SK-N-SH (cell line): ENCODE measurements at regions not wholly inside any gene's neighbourhood (a gene's known extent, or its start where the extent isn't known, plus 50 kb on each side); places are given as distances from the start of the nearest gene placed in this dataset.
"Not testable (repeated sequence)": the region's sequence is repeated elsewhere in the genome, so short reads cannot be mapped to it uniquely, and the experiment has no call there.

Source experiments
- CTCF ChIA-PET: fragments of 300-600, 350-600 bp; formaldehyde crosslinking; extraction: SDS; loops from one replicate; lab custom pipeline; 2021; lab: Yijun Ruan, JAX
- POLR2A ChIA-PET: fragments of 350-600 bp; sonication (Branson Sonifier 250); formaldehyde crosslinking; extraction: SDS; loops from one replicate; lab custom pipeline; 2020; ENCODE audit warnings: antibody characterized with exemption, inconsistent platforms; lab: Yijun Ruan, JAX
- DNase-seq: peaks from one replicate; pipeline ENCODE4 v3.0.0; 2012
- H2AFZ ChIP-seq: fragments of 200-600 bp; sonication (generic); 2 replicates; pipeline ENCODE4 v1.8.1; 2016; ENCODE audit warnings: antibody characterized with exemption, mild to moderate bottlenecking, low read depth
- H3F3A ChIP-seq: fragments of 200-600 bp; sonication (generic); replicated peaks from 2 replicates; pipeline ENCODE3; 2016; ENCODE audit warnings: antibody characterized with exemption, mild to moderate bottlenecking; ENCODE audit not compliant: insufficient read depth
- H3K27ac ChIP-seq, 2 experiments: fragments of 200-500 bp in 1 of 2; fragments of 200-600 bp in 1 of 2; sonication (Bioruptor generic) in 1 of 2; sonication (generic), shearing (Covaris generic) in 1 of 2; 2 replicates each; pipeline versions ENCODE4 v1.5.1 to v1.6.1; 2014 to 2016; ENCODE audit warnings: low read depth in 2 of 2, inconsistent platforms in 1 of 2, low read length in 1 of 2, mild to moderate bottlenecking in 1 of 2, mixed read lengths in 1 of 2
- H3K27me3 ChIP-seq: fragments of 200-600 bp; sonication (generic), shearing (Covaris generic); 2 replicates; pipeline ENCODE4 v1.6.1; 2016; ENCODE audit warnings: mixed run types; ENCODE audit not compliant: insufficient read depth
- H3K36me3 ChIP-seq, 2 experiments: fragments of 200-500 bp in 1 of 2; fragments of 200-600 bp in 1 of 2; sonication (Bioruptor generic) in 1 of 2; sonication (generic) in 1 of 2; replicated peaks in 1 of 2; 2 replicates each; pipeline versions ENCODE3 to v1.5.1; 2014 to 2016; ENCODE audit warnings: low read length in 1 of 2, mild to moderate bottlenecking in 1 of 2; ENCODE audit not compliant: insufficient read depth in 2 of 2, control insufficient read depth in 1 of 2
- H3K4me1 ChIP-seq, 2 experiments: fragments of 200-500 bp in 1 of 2; fragments of 200-600 bp in 1 of 2; sonication (Bioruptor generic) in 1 of 2; sonication (generic), shearing (Covaris generic) in 1 of 2; 2 replicates each; pipeline versions ENCODE4 v1.5.1 to v1.6.1; 2014 to 2016; ENCODE audit warnings: low read depth in 1 of 2, low read length in 1 of 2, mixed run types in 1 of 2; ENCODE audit not compliant: insufficient read depth in 2 of 2, control insufficient read depth in 1 of 2
- H3K4me2 ChIP-seq: fragments of 200-600 bp; sonication (generic), shearing (Covaris generic); 2 replicates; pipeline ENCODE4 v1.6.1; 2017; ENCODE audit warnings: mixed run types
- H3K4me3 ChIP-seq, 2 experiments: fragments of 200-500 bp in 1 of 2; fragments of 200-600 bp in 1 of 2; sonication (Bioruptor generic) in 1 of 2; sonication (generic), shearing (Covaris generic) in 1 of 2; 2 replicates each; pipeline versions ENCODE4 v1.5.1 to v1.8.1; 2014 to 2016; ENCODE audit warnings: low read depth in 2 of 2, inconsistent platforms in 1 of 2, low read length in 1 of 2, mild to moderate bottlenecking in 1 of 2, mixed read lengths in 1 of 2, moderate library complexity in 1 of 2
- H3K79me2 ChIP-seq: fragments of 200-600 bp; sonication (generic); 2 replicates; pipeline ENCODE4 v1.8.1; 2017; ENCODE audit warnings: mild to moderate bottlenecking; ENCODE audit not compliant: insufficient read depth
- H3K9ac ChIP-seq: fragments of 200-600 bp; sonication (generic); 2 replicates; pipeline ENCODE4 v1.6.1; 2017; ENCODE audit warnings: mixed run types
- H3K9me2 ChIP-seq: fragments of 200-600 bp; sonication (generic); 2 replicates; pipeline ENCODE4 v1.6.1; 2017; ENCODE audit warnings: mixed run types
- H3K9me3 ChIP-seq: fragments of 200-600 bp; sonication (generic); 2 replicates; pipeline ENCODE4 v1.6.1; 2017; ENCODE audit warnings: mixed run types, mild to moderate bottlenecking, moderate library complexity
- H4K20me1 ChIP-seq: fragments of 200-600 bp; sonication (generic); 2 replicates; pipeline ENCODE4 v1.6.1; 2017; ENCODE audit warnings: mild to moderate bottlenecking, mixed run types; ENCODE audit not compliant: insufficient read depth
- CHD2 ChIP-seq: fragments of 150-350 bp; IDR thresholded peaks from 2 replicates; pipeline ENCODE4 v1.6.1; 2018; ENCODE audit warnings: low read length; ENCODE audit not compliant: partially characterized antibody
- EZH2phosphoT487 ChIP-seq: fragments of 200-600 bp; sonication (generic); IDR thresholded peaks from 2 replicates; pipeline ENCODE4 v1.6.1; 2017; ENCODE audit warnings: low read depth, mixed run types, mild to moderate bottlenecking, antibody characterized with exemption, moderate library complexity, borderline replicate concordance
- FOSL2 ChIP-seq: IDR thresholded peaks from 2 replicates; pipeline ENCODE4 v1.4.0; 2012; ENCODE audit warnings: low read depth, mild to moderate bottlenecking, moderate library complexity, borderline replicate concordance
- FOXJ3 ChIP-seq: sonication (generic); formaldehyde crosslinking; IDR thresholded peaks from 2 replicates; pipeline ENCODE4 v1.5.1; 2020; ENCODE audit warnings: mild to moderate bottlenecking, missing genetic modification reagents
- JUND ChIP-seq: IDR thresholded peaks from 2 replicates; pipeline ENCODE4 v1.4.0; 2012
- MEF2A ChIP-seq: IDR thresholded peaks from 2 replicates; pipeline ENCODE4 v1.4.0; 2012; ENCODE audit warnings: low read depth, borderline replicate concordance
- MXI1 ChIP-seq: IDR thresholded peaks from 2 replicates; pipeline ENCODE4 v1.6.1; 2012; ENCODE audit warnings: mild to moderate bottlenecking, low read depth, low read length, improper control_type of control experiment
- NFIC ChIP-seq: IDR thresholded peaks from 2 replicates; pipeline ENCODE4 v1.4.0; 2012; ENCODE audit warnings: borderline replicate concordance
- POLR2AphosphoS5 ChIP-seq: IDR thresholded peaks from 2 replicates; pipeline ENCODE4 v1.6.1; 2012; ENCODE audit warnings: low read depth, low read length
- RCOR1 ChIP-seq: fragments of 150-350 bp; IDR thresholded peaks from 2 replicates; pipeline ENCODE4 v1.6.1; 2017; ENCODE audit warnings: antibody characterized with exemption, low read length
- SMC3 ChIP-seq: IDR thresholded peaks from 2 replicates; pipeline ENCODE4 v1.6.1; 2012; ENCODE audit warnings: low read depth, low read length, improper control_type of control experiment
- TCF12 ChIP-seq: IDR thresholded peaks from 2 replicates; pipeline ENCODE4 v1.4.0; 2012
- USF1 ChIP-seq: IDR thresholded peaks from 2 replicates; pipeline ENCODE4 v1.4.0; 2012; ENCODE audit warnings: low read depth, borderline replicate concordance
- YY1 ChIP-seq: IDR thresholded peaks from 2 replicates; pipeline ENCODE4 v1.4.0; 2012; ENCODE audit warnings: low read depth, mild to moderate bottlenecking
- WGBS: methylation state at CpG from one replicate; pipeline ENCODE4 v1.1.6; 2017; ENCODE audit warnings: low lambda C conversion rate; 5-methylcytosine and 5-hydroxymethylcytosine counted together
- TF ChIP-seq, protein P1 (sequence below): fragments of 150-350 bp; IDR thresholded peaks from 2 replicates; pipeline ENCODE4 v1.6.1; 2016; ENCODE audit warnings: mild to moderate bottlenecking, low read depth, low read length
- TF ChIP-seq, protein P2 (sequence below): IDR thresholded peaks from 2 replicates; pipeline ENCODE4; 2012

GRCh38 chr11:49424136-49424535 lies 215.7 kb upstream of the FOLH1 start:
- TF ChIP-seq NFIC = no peak
- TF ChIP-seq CHD2 = no peak
- no peak for TF ChIP-seq SMC3
- TF ChIP-seq EZH2phosphoT487 = no peak
- TF ChIP-seq USF1 = no peak
- TF ChIP-seq, protein P1, sequence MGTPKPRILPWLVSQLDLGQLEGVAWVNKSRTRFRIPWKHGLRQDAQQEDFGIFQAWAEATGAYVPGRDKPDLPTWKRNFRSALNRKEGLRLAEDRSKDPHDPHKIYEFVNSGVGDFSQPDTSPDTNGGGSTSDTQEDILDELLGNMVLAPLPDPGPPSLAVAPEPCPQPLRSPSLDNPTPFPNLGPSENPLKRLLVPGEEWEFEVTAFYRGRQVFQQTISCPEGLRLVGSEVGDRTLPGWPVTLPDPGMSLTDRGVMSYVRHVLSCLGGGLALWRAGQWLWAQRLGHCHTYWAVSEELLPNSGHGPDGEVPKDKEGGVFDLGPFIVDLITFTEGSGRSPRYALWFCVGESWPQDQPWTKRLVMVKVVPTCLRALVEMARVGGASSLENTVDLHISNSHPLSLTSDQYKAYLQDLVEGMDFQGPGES = no peak
- TF ChIP-seq RCOR1 = no peak
- TF ChIP-seq MXI1 = no peak
- TF ChIP-seq, protein P2, sequence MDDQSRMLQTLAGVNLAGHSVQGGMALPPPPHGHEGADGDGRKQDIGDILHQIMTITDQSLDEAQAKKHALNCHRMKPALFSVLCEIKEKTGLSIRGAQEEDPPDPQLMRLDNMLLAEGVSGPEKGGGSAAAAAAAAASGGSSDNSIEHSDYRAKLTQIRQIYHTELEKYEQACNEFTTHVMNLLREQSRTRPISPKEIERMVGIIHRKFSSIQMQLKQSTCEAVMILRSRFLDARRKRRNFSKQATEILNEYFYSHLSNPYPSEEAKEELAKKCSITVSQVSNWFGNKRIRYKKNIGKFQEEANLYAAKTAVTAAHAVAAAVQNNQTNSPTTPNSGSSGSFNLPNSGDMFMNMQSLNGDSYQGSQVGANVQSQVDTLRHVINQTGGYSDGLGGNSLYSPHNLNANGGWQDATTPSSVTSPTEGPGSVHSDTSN = no peak
- no peak for TF ChIP-seq POLR2AphosphoS5
- TF ChIP-seq TCF12 = no peak
- TF ChIP-seq FOSL2 = no peak
- TF ChIP-seq YY1 = no peak
- TF ChIP-seq JUND = no peak
- TF ChIP-seq MEF2A = no peak
- no peak for TF ChIP-seq FOXJ3 (CRISPR knock-in tag)
- TF ChIP-seq, all 33 proteins: peak for 0
- Histone ChIP-seq H4K20me1 (no peaks in the 10 kb centered on the region), H3K27ac (no peak overlapping the region), H3K4me1 (no peaks in the 10 kb centered on the region), H3K9me2 (no peaks in the 10 kb centered on the region), H3K27me3 (no peaks in the 10 kb centered on the region), H3K4me2 (no peak overlapping the region), H3F3A (no peaks in the 10 kb centered on the region), H2AFZ (no peak overlapping the region), H3K9ac (no peak overlapping the region), H3K4me3 (no peak overlapping the region), H3K79me2 (no peaks in the 10 kb centered on the region), H3K36me3 (no peaks in the 10 kb centered on the region), H3K9me3 (no peaks in the 10 kb centered on the region)
- WGBS = 0% methylated on average over 3 of the region's 3 CpGs
- ChIA-PET CTCF (no interaction called here), POLR2A (no interaction called here)
- no peak for DNase-seq

DNA sequence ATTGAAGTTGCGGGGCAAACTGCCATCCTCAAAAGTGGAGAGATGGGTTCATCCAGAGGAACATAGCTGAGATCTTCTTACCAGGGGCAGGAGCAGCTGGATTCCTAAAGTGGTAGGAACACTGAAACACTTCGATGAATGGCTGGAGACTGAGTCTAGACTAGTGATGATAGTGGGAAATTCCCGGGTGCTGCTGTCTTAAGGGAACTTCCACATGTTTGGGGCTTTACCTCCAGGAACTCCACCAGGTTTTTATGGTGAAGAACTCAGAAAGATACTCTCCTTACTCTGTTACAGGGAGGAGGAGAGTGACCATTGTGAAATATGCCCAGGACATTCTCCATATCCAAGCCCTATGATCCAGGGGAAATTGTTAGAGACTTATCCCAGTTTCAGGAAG lies 210.5 kb upstream of the FOLH1 start:
- H2AFZ ChIP-seq, DNase-seq, H3K9me2 ChIP-seq, H3K9me3 ChIP-seq, H3K9ac ChIP-seq, H3K79me2 ChIP-seq, H3K36me3 ChIP-seq, H3F3A ChIP-seq, CTCF ChIA-PET, POLR2A ChIA-PET, H3K4me1 ChIP-seq, H3K27ac ChIP-seq, H3K27me3 ChIP-seq, H4K20me1 ChIP-seq, H3K4me3 ChIP-seq, H3K4me2 ChIP-seq: not testable (repeated sequence)
- WGBS = 11% methylated on average over 3 of the region's 3 CpGs
